ENCODE measurements at regions not wholly inside any gene's neighbourhood (a gene's known extent, or its start where the extent isn't known, plus 50 kb on each side); places are given as distances from the start of the nearest gene placed in this dataset.
"Not testable (repeated sequence)": the region's sequence is repeated elsewhere in the genome, so short reads cannot be mapped to it uniquely, and the experiment has no call there.

DNA sequence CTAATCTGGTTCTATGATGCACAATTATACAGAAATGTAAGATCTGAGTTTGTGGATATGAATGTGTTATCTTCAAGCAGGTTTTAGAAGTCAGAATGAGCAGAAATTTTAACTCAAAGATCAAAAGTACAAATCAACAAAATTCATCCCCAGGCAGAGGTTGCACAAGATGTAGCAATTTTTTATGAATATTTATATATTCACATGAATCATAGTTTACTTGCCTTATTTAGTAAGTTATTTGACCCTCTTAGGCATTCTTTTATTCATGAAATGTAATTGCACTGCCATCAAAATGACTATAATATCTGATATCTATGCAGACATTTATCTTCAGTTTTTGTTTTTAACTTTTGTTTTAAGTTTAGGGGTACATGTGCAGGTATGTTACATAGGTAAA lies 103.1 kb upstream of the DAZL start:
- Histone ChIP-seq H3K27ac (ENCODE audit: low read depth, low read length) (no peak overlapping the region), H3K36me3 (ENCODE audit: insufficient read depth, low read length) (no peaks in the 10 kb centered on the region), H3K79me2 (ENCODE audit: control insufficient read depth, insufficient read depth, low read length, unreplicated experiment) (no peaks in the 10 kb centered on the region), H3K4me1 (ENCODE audit: control insufficient read depth, insufficient read depth, low read length, unreplicated experiment) (peaks cover 4% of the 10 kb centered on the region), H3K4me3 (ENCODE audit: low read depth, low read length) (no peak overlapping the region), H2AFZ (ENCODE audit: low read length, unreplicated experiment) (no peak overlapping the region), H3K27me3 (ENCODE audit: insufficient read depth, low read length) (no peaks in the 10 kb centered on the region)

- H2AFZ ChIP-seq (ENCODE audit: low read length, unreplicated experiment); H3K36me3 ChIP-seq (ENCODE audit: insufficient read depth, low read length); H3K27me3 ChIP-seq (ENCODE audit: insufficient read depth, low read length); H3K4me1 ChIP-seq (ENCODE audit: control insufficient read depth, insufficient read depth, low read length, unreplicated experiment); H3K79me2 ChIP-seq (ENCODE audit: control insufficient read depth, insufficient read depth, low read length, unreplicated experiment); H3K4me3 ChIP-seq (ENCODE audit: low read depth, low read length); H3K27ac ChIP-seq (ENCODE audit: low read depth, low read length): not testable (repeated sequence)
Measured at GRCh38 chr3:16711691-16712090, 106.5 kb upstream of the DAZL start.

DNA sequence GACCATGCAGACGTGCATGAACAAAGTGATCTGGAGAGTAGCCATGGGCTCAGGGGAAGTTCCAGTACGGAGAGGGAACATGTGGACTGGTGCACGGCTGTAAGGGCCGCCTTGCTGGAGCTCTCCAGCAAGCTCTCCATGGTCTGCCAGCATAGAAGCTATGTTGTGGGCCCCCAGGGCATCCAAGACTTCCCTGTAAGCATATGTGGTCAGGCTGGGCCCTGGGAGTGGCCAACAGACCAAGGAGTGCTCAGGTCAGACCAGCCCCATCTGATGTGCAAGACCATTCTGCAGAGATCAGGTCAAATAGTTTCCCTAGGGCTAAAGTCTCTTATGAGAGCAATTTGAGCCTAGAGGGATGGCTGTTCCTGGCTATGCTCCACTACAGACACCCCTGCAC lies 110.1 kb upstream of the DAZL start:
- H3K27me3 ChIP-seq (ENCODE audit: insufficient read depth, low read length): no peaks in the 10 kb centered on the region
- H2AFZ ChIP-seq (ENCODE audit: low read length, unreplicated experiment): no peak overlapping the region
- H3K36me3 ChIP-seq (ENCODE audit: insufficient read depth, low read length): no peaks in the 10 kb centered on the region
- no peak overlapping the region for H3K4me3 ChIP-seq (ENCODE audit: low read depth, low read length)
- no peaks in the 10 kb centered on the region for H3K79me2 ChIP-seq (ENCODE audit: control insufficient read depth, insufficient read depth, low read length, unreplicated experiment)
- no peak overlapping the region for H3K27ac ChIP-seq (ENCODE audit: low read depth, low read length)
- H3K4me1 ChIP-seq (ENCODE audit: control insufficient read depth, insufficient read depth, low read length, unreplicated experiment): peaks cover 4% of the 10 kb centered on the region

DNA sequence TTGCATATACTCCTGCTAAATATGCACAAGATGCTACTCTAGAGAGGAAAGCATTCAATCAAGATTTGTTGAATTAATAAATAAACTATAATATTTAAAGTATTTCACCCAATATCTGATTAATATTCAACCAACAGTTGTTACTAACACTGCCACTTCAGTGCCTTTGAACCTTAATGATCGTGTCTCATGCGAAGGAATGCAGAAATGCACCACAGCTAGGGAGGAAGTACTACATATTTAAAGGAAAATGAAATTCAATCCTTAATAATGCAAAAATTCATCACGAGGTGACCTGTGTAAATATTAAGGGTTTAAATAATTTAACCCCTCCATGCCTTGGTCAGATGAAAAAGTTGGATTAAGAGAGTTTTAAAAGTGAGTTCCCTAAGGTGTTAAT lies 114.2 kb upstream of the DAZL start:
- Histone ChIP-seq H3K79me2 (ENCODE audit: control insufficient read depth, insufficient read depth, low read length, unreplicated experiment) (no peaks in the 10 kb centered on the region), H3K4me1 (ENCODE audit: control insufficient read depth, insufficient read depth, low read length, unreplicated experiment) (no peaks in the 10 kb centered on the region), H3K36me3 (ENCODE audit: insufficient read depth, low read length) (no peaks in the 10 kb centered on the region), H3K27ac (ENCODE audit: low read depth, low read length) (no peak overlapping the region), H3K27me3 (ENCODE audit: insufficient read depth, low read length) (no peaks in the 10 kb centered on the region), H2AFZ (ENCODE audit: low read length, unreplicated experiment) (no peak overlapping the region), H3K4me3 (ENCODE audit: low read depth, low read length) (no peak overlapping the region)

- Histone ChIP-seq H3K4me3 (ENCODE audit: low read depth, low read length) (no peak overlapping the region), H3K4me1 (ENCODE audit: control insufficient read depth, insufficient read depth, low read length, unreplicated experiment) (no peaks in the 10 kb centered on the region)
Measured at GRCh38 chr3:16720367-16720940, 115.2 kb upstream of the DAZL start.

DNA sequence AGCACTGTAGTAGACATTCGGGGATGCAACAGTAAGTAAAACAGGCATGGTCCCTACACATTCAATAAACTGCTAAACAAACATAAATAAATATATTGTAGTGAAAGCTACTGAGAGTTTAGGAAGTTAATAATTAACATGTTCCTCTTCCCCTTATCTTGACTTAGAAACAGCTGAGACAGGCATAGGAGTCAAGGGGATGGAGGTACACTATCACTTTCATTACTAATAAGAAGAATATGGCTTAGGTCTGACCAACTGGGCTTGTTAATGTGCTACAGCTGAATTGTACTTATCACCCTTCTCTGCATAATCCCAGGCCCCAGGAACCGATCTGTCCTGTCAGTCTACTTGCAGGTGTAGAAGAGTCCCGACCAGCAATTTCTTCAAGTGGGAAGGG lies 116.3 kb upstream of the DAZL start:
- no peaks in the 10 kb centered on the region for H3K4me1 ChIP-seq (ENCODE audit: control insufficient read depth, insufficient read depth, low read length, unreplicated experiment)
- peaks cover 8% of the 10 kb centered on the region; the same call in 1 of the 2 replicates for H3K36me3 ChIP-seq (ENCODE audit: insufficient read depth, low read length)
- H3K27me3 ChIP-seq (ENCODE audit: insufficient read depth, low read length): no peaks in the 10 kb centered on the region
- no peak overlapping the region for H3K27ac ChIP-seq (ENCODE audit: low read depth, low read length)
- no peak overlapping the region for H2AFZ ChIP-seq (ENCODE audit: low read length, unreplicated experiment)
- H3K79me2 ChIP-seq (ENCODE audit: control insufficient read depth, insufficient read depth, low read length, unreplicated experiment): no peaks in the 10 kb centered on the region
- H3K4me3 ChIP-seq (ENCODE audit: low read depth, low read length): no peak overlapping the region

More at GRCh38 chr3:16720367-16720940, 115.2 kb upstream of the DAZL start:
- Histone ChIP-seq H2AFZ (ENCODE audit: low read length, unreplicated experiment) (no peak overlapping the region), H3K79me2 (ENCODE audit: control insufficient read depth, insufficient read depth, low read length, unreplicated experiment) (no peaks in the 10 kb centered on the region), H3K27ac (ENCODE audit: low read depth, low read length) (no peak overlapping the region), H3K27me3 (ENCODE audit: insufficient read depth, low read length) (no peaks in the 10 kb centered on the region), H3K36me3 (ENCODE audit: insufficient read depth, low read length) (no peaks in the 10 kb centered on the region)

GRCh38 chr3:16723978-16724377 lies 118.8 kb upstream of the DAZL start:
- Histone ChIP-seq H3K27ac (ENCODE audit: low read depth, low read length) (no peak overlapping the region), H2AFZ (ENCODE audit: low read length, unreplicated experiment) (no peak overlapping the region), H3K27me3 (ENCODE audit: insufficient read depth, low read length) (no peaks in the 10 kb centered on the region), H3K4me3 (ENCODE audit: low read depth, low read length) (no peak overlapping the region), H3K4me1 (ENCODE audit: control insufficient read depth, insufficient read depth, low read length, unreplicated experiment) (peaks cover 11% of the 10 kb centered on the region), H3K79me2 (ENCODE audit: control insufficient read depth, insufficient read depth, low read length, unreplicated experiment) (no peaks in the 10 kb centered on the region), H3K36me3 (ENCODE audit: insufficient read depth, low read length) (peaks cover 9% of the 10 kb centered on the region; the same call in 1 of the 2 replicates)

DNA sequence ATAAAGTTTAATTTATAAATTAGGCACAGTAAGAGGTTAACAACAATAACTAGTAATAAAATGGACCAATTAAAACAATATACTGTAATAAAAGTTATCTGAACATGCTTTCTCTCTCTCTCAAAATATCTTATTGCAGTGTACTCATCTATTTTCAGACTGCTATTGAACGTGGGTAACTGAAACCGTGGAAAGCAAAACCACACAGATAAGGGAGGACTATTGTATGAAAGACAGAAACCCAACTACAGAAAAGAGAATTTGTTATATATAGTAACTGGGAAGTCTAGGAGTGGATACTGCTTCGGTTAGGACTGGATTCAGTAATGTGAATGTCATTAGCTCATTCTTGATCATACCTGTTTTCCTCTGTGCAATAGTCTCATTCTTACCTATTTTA lies 119.3 kb upstream of the DAZL start:
- Histone ChIP-seq H3K79me2 (ENCODE audit: control insufficient read depth, insufficient read depth, low read length, unreplicated experiment) (no peaks in the 10 kb centered on the region), H3K27me3 (ENCODE audit: insufficient read depth, low read length) (no peaks in the 10 kb centered on the region), H3K27ac (ENCODE audit: low read depth, low read length) (no peak overlapping the region), H3K36me3 (ENCODE audit: insufficient read depth, low read length) (peaks cover 9% of the 10 kb centered on the region; the same call in 1 of the 2 replicates), H2AFZ (ENCODE audit: low read length, unreplicated experiment) (no peak overlapping the region), H3K4me1 (ENCODE audit: control insufficient read depth, insufficient read depth, low read length, unreplicated experiment) (peaks cover 16% of the 10 kb centered on the region), H3K4me3 (ENCODE audit: low read depth, low read length) (no peak overlapping the region)

DNA sequence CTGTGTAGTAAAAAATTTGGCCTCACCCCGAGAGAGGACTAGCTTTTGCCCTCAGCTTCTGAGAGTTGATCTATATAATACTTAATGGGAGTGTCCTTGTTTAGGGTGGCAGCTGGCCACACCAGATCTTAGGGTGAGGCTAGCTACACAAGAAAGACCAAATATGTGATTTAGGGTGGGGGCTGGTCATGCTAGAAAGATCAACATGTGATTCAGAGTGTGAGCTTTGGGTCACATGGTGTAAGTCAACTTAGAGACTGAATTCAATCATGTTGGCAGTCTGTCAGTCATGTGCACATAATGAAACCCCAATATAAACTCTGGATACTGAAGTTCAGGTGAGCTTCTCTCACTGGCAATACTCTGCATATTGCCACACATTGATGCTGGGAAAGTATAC lies 120.7 kb upstream of the DAZL start:
- H3K27ac ChIP-seq (ENCODE audit: low read depth, low read length): no peak overlapping the region
- no peak overlapping the region for H2AFZ ChIP-seq (ENCODE audit: low read length, unreplicated experiment)
- no peak overlapping the region; the same call in 1 of the 2 replicates for H3K4me3 ChIP-seq (ENCODE audit: low read depth, low read length)
- H3K79me2 ChIP-seq (ENCODE audit: control insufficient read depth, insufficient read depth, low read length, unreplicated experiment): no peaks in the 10 kb centered on the region
- peaks cover 22% of the 10 kb centered on the region for H3K4me1 ChIP-seq (ENCODE audit: control insufficient read depth, insufficient read depth, low read length, unreplicated experiment)
- peaks cover 9% of the 10 kb centered on the region; the same call in 1 of the 2 replicates for H3K36me3 ChIP-seq (ENCODE audit: insufficient read depth, low read length)
- H3K27me3 ChIP-seq (ENCODE audit: insufficient read depth, low read length): no peaks in the 10 kb centered on the region

DNA sequence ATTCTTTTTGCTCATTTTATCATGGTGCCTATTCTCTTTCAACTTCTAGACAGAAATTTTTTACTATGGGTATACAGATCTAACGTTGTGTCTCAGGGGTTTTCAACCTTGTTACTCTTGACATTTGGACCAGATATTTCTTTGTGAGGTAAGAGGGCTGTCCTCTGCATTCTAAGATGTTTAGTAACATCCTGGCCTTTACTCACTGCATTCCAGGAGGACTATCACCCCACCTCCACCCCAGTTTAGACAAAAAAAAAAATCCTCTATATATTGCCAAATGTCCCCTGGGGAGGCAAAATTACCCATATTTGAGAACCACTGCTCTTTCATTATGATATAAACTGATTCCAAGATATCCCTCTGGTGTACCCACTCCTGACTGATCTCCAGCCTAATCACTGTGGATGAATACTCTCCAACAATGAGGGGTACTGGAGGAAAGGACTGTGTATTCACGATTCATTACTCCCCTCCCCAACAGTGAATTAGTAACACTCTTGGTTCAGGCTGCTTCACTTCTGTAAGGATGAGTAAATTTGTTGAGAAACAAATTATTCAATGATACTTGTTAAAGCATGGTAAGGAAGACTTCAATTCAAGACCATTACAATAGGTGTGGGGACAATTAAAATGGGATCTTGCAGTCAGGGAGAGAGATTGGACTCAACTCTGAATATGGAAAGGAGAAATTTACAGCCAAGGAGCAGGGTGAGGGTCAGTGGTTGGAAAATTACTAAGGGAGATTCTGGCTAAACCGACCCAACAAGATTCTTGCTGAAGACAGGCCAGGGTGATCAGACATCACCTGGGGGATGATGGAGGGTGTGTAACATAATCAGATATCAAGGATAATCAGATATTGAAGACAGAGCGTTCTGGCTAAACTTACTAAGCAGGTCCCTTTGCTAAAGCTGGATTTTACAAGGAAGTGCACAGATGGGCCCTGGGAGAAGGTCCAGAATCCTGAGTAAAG lies 123.8 kb upstream of the DAZL start:
- peaks cover 22% of the 10 kb centered on the region for H3K4me1 ChIP-seq (ENCODE audit: control insufficient read depth, insufficient read depth, low read length, unreplicated experiment)
- H3K36me3 ChIP-seq (ENCODE audit: insufficient read depth, low read length): peaks cover 9% of the 10 kb centered on the region; the same call in 1 of the 2 replicates
- no peaks in the 10 kb centered on the region for H3K27me3 ChIP-seq (ENCODE audit: insufficient read depth, low read length)
- H3K4me3 ChIP-seq (ENCODE audit: low read depth, low read length): peak overlapping the region; percentile 44; the same call in 1 of the 2 replicates
- no peaks in the 10 kb centered on the region for H3K79me2 ChIP-seq (ENCODE audit: control insufficient read depth, insufficient read depth, low read length, unreplicated experiment)
- peak overlapping the region; percentile 85 for H3K27ac ChIP-seq (ENCODE audit: low read depth, low read length)
- H2AFZ ChIP-seq (ENCODE audit: low read length, unreplicated experiment): peak overlapping the region; percentile 95

All from ACC112 (cell line).